PC-9 (cell line): ENCODE measurements at regions not wholly inside any gene's neighbourhood (a gene's known extent, or its start where the extent isn't known, plus 50 kb on each side); places are given as distances from the start of the nearest gene placed in this dataset.

Experiments
- BruUV-seq: library from RNA; stranded (reverse); fragments of 400-500 nt; replicated peaks from 2 replicates; lab custom pipeline; 2021; lab: Mats Ljungman, UMichigan
- CTCF ChIA-PET: fragments of 300-600 bp; sonication (Branson Sonifier 250); formaldehyde crosslinking; loops from one replicate; lab custom pipeline; 2022; ENCODE audit warnings: antibody characterized with exemption; lab: Charles Lee
- POLR2A ChIA-PET: fragments of 300-600 bp; sonication (Branson Sonifier 250); formaldehyde crosslinking; loops from one replicate; lab custom pipeline; 2022; ENCODE audit warnings: antibody characterized with exemption; ENCODE audit not compliant: unreplicated experiment; lab: Charles Lee
- DNase-seq, 2 experiments: peaks; one replicate each; pipeline versions ENCODE4 v3.0.0 to v3.0.0-alpha.2; 2015 to 2022; ENCODE audit warnings: mixed read lengths in 1 of 2
- H2AFZ ChIP-seq: fragments of 200-600 bp; sonication (generic); 2 replicates; pipeline ENCODE4 v1.8.1; 2017; ENCODE audit warnings: antibody characterized with exemption
- H3F3A ChIP-seq: fragments of 200-600 bp; sonication (generic); 2 replicates; pipeline ENCODE4 v1.8.1; 2017; ENCODE audit warnings: antibody characterized with exemption, mild to moderate bottlenecking, low read depth; ENCODE audit not compliant: insufficient read depth
- H3K27ac ChIP-seq: fragments of 200-600 bp; sonication (generic); 2 replicates; pipeline ENCODE4 v1.6.1; 2016; ENCODE audit warnings: mixed run types
- H3K27me3 ChIP-seq: fragments of 200-600 bp; sonication (generic); 2 replicates; pipeline ENCODE4 v1.6.1; 2016; ENCODE audit warnings: low read depth, mixed run types; ENCODE audit not compliant: insufficient read depth
- H3K36me3 ChIP-seq: fragments of 200-600 bp; sonication (generic); 2 replicates; pipeline ENCODE4 v1.6.1; 2016; ENCODE audit warnings: low read depth, mixed run types
- H3K4me1 ChIP-seq: fragments of 200-600 bp; sonication (generic); replicated peaks from 2 replicates; pipeline ENCODE4 v1.6.1; 2016; ENCODE audit warnings: mixed run types; ENCODE audit not compliant: insufficient read depth
- H3K4me2 ChIP-seq: fragments of 200-600 bp; sonication (generic); 2 replicates; pipeline ENCODE4 v1.6.1; 2017; ENCODE audit warnings: mixed run types
- H3K4me3 ChIP-seq: fragments of 200-600 bp; sonication (generic); 2 replicates; pipeline ENCODE4 v1.6.1; 2016; ENCODE audit warnings: mixed run types
- H3K79me2 ChIP-seq: fragments of 200-600 bp; sonication (generic); 2 replicates; pipeline ENCODE4 v1.6.1; 2017; ENCODE audit warnings: low read depth, mixed run types
- H3K9me2 ChIP-seq: fragments of 200-600 bp; sonication (generic); 2 replicates; pipeline ENCODE4 v1.8.1; 2017; ENCODE audit warnings: mild to moderate bottlenecking; ENCODE audit not compliant: insufficient read depth
- H3K9me3 ChIP-seq: fragments of 200-600 bp; sonication (generic); 2 replicates; pipeline ENCODE4 v1.8.1; 2016; ENCODE audit warnings: low read depth; ENCODE audit not compliant: insufficient read depth
- H4K20me1 ChIP-seq: fragments of 200-600 bp; sonication (generic); 2 replicates; pipeline ENCODE4 v1.8.1; 2017; ENCODE audit not compliant: insufficient read depth
- EZH2 ChIP-seq: fragments of 200-600 bp; sonication (generic); IDR thresholded peaks from 2 replicates; pipeline ENCODE4 v1.8.0; 2017; ENCODE audit warnings: antibody characterized with exemption, low read depth
- intact Hi-C: fragments of 100-400 bp; cut with micrococcal nuclease; formaldehyde crosslinking; loops from one replicate; pipeline ENCODE4 v1.10.0; 2022; ENCODE audit not compliant: unreplicated experiment
- TF ChIP-seq, protein P1 (sequence below): fragments of 200-600 bp; sonication (generic); conservative IDR thresholded peaks from 2 replicates; pipeline ENCODE4 v1.6.1; 2017; ENCODE audit warnings: mixed run types, antibody characterized with exemption, mild to moderate bottlenecking, moderate library complexity

DNA sequence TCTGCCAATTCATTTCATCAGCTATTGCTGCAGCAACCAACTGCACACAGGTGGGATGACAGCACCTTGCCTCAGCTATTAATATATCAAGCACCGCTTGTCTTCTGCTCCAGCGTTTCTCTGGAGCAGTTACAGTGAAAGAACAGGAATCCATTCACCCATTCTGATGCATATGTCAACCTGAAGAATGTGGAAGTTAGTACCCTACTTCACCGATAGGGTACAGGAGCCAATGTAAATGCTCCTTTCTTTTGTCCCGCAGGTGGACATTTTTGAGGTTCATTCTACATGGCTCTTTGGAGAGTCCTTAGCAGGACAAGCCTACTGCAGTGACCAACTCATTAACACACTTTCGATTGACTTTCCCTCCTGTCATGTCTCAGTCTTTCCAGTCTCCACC lies 104.4 kb upstream of the PRNP start:
- no peaks in the 10 kb centered on the region for H3K9me2 ChIP-seq
- CTCF ChIA-PET, result no interaction called here
- no peak for TF ChIP-seq EZH2
- TF ChIP-seq, protein P1, sequence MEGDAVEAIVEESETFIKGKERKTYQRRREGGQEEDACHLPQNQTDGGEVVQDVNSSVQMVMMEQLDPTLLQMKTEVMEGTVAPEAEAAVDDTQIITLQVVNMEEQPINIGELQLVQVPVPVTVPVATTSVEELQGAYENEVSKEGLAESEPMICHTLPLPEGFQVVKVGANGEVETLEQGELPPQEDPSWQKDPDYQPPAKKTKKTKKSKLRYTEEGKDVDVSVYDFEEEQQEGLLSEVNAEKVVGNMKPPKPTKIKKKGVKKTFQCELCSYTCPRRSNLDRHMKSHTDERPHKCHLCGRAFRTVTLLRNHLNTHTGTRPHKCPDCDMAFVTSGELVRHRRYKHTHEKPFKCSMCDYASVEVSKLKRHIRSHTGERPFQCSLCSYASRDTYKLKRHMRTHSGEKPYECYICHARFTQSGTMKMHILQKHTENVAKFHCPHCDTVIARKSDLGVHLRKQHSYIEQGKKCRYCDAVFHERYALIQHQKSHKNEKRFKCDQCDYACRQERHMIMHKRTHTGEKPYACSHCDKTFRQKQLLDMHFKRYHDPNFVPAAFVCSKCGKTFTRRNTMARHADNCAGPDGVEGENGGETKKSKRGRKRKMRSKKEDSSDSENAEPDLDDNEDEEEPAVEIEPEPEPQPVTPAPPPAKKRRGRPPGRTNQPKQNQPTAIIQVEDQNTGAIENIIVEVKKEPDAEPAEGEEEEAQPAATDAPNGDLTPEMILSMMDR, result no peak
- H3K27me3 ChIP-seq, result no peaks in the 10 kb centered on the region
- DNase-seq, result no peak
- BruUV-seq, result no TSS peak
- H3K9me3 ChIP-seq, result no peaks in the 10 kb centered on the region
- H3F3A ChIP-seq, result no peaks in the 10 kb centered on the region; the same call in 1 of the 2 replicates
- no peak overlapping the region for H3K4me2 ChIP-seq
- H3K36me3 ChIP-seq, result no peaks in the 10 kb centered on the region
- H3K27ac ChIP-seq, result no peak overlapping the region
- no peaks in the 10 kb centered on the region for H3K79me2 ChIP-seq
- H3K4me1 ChIP-seq, result peaks cover 11% of the 10 kb centered on the region; the same call in 1 of the 2 replicates
- POLR2A ChIA-PET, result no interaction called here
- H2AFZ ChIP-seq, result no peak overlapping the region
- H3K4me3 ChIP-seq, result no peak overlapping the region
- intact Hi-C loops, result no loop called here
- no peaks in the 10 kb centered on the region for H4K20me1 ChIP-seq

DNA sequence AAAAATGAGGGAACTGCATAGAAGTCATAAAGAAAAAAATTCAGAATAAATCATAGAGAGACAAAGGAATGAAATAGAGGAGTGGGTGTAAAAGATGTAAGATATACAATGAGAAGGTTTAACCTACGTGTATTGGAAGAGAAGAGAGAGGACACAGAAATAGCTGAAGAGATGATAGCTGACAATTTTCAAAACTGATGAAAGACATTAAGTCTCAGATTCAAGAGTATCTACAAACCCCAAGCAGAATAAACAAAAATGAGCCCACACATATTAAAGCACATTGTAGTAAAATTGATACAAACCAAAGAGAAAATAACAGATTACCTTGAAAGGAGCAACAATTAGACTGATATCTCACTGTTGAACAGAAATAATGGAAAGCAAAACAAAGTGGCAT lies 107.9 kb upstream of the PRNP start:
- no peaks in the 10 kb centered on the region for H3K36me3 ChIP-seq
- no peaks in the 10 kb centered on the region for H3K27me3 ChIP-seq
- no peaks in the 10 kb centered on the region for H3K79me2 ChIP-seq
- DNase-seq, result no peak
- no peaks in the 10 kb centered on the region for H4K20me1 ChIP-seq
- BruUV-seq, result no TSS peak
- intact Hi-C loops, result no loop called here
- no peak overlapping the region for H3K27ac ChIP-seq
- H3K9me3 ChIP-seq, result no peaks in the 10 kb centered on the region
- H3K4me3 ChIP-seq, result no peak overlapping the region
- TF ChIP-seq, protein P1, result no peak
- no peak for TF ChIP-seq EZH2
- 0 out of 2 replicates have a peak, but pooled peaks cover 8% of the 10 kb centered on the region for H3F3A ChIP-seq
- H2AFZ ChIP-seq, result no peak overlapping the region
- no peaks in the 10 kb centered on the region for H3K9me2 ChIP-seq
- POLR2A ChIA-PET, result no interaction called here
- H3K4me2 ChIP-seq, result no peak overlapping the region
- CTCF ChIA-PET, result no interaction called here
- no peaks in the 10 kb centered on the region for H3K4me1 ChIP-seq

DNA sequence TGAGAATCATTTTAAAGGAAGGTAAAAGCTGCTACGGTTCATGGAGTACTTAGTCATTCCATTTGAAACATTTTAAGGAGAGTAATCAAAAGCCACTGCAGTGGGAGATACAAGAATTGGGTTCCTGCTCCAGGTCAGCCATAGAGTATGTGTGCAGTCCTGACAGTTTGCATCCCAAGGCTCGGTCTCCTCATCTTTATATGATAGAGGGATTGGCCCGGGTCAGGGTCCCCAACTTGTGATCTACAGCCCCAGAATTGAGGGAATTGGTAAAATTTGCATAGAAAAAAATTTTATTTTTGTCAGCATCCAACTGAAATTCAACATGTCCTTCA lies 111.9 kb upstream of the PRNP start:
- POLR2A ChIA-PET, result no interaction called here
- no peaks in the 10 kb centered on the region for H3K36me3 ChIP-seq
- no peak overlapping the region for H3K4me3 ChIP-seq
- H3K4me2 ChIP-seq, result peak overlapping the region; percentile 55; the same call in 1 of the 2 replicates
- H3K27me3 ChIP-seq, result no peaks in the 10 kb centered on the region
- no peaks in the 10 kb centered on the region for H3K9me3 ChIP-seq
- H3K27ac ChIP-seq, result no peak overlapping the region
- H3F3A ChIP-seq, result 0 out of 2 replicates have a peak, but pooled peaks cover 10% of the 10 kb centered on the region
- H3K4me1 ChIP-seq, result no peaks in the 10 kb centered on the region
- no peak for DNase-seq
- H3K9me2 ChIP-seq, result no peaks in the 10 kb centered on the region
- TF ChIP-seq, protein P1, result no peak
- no peak for TF ChIP-seq EZH2
- H3K79me2 ChIP-seq, result no peaks in the 10 kb centered on the region
- H4K20me1 ChIP-seq, result no peaks in the 10 kb centered on the region
- intact Hi-C loops, result no loop called here
- H2AFZ ChIP-seq, result no peak overlapping the region
- CTCF ChIA-PET, result no interaction called here
- BruUV-seq, result no TSS peak
